OCI-M1 (cell line): ENCODE measurements at regions not wholly inside any gene's neighbourhood (a gene's known extent, or its start where the extent isn't known, plus 50 kb on each side); places are given as distances from the start of the nearest gene placed in this dataset.

ENCODE experiments used
- DNase-seq: peaks from one replicate; lab custom pipeline; 2025; lab: John Stamatoyannopoulos, UW

- no peak for DNase-seq
Measured at GRCh38 chr2:236875906-236876505, 209.7 kb upstream of the COPS8 start.

- no peak for DNase-seq
Measured at GRCh38 chr2:236876642-236877041, 209.0 kb upstream of the COPS8 start.

- no peak for DNase-seq
Measured at GRCh38 chr2:236877972-236878371, 207.7 kb upstream of the COPS8 start.

GRCh38 chr2:236879416-236879963 is 206.2 kb upstream of the COPS8 start:
- DNase-seq, result no peak

- no peak for DNase-seq
Measured at GRCh38 chr2:236882074-236882473, 203.6 kb upstream of the COPS8 start.

- no peak for DNase-seq
Measured at GRCh38 chr2:236882930-236883329, 202.8 kb upstream of the COPS8 start.

- no peak for DNase-seq
Measured at GRCh38 chr2:236883819-236884218, 201.9 kb upstream of the COPS8 start.

- DNase-seq, result no peak
Measured at GRCh38 chr2:236884569-236885175, 201.0 kb upstream of the COPS8 start.

- DNase-seq, result no peak
Measured at GRCh38 chr2:236886456-236886855, 199.2 kb upstream of the COPS8 start.

GRCh38 chr2:236887531-236887930 is 198.2 kb upstream of the COPS8 start:
- DNase-seq, result no peak

- no peak for DNase-seq
Measured at GRCh38 chr2:236887953-236888793, 197.5 kb upstream of the COPS8 start.

- no peak for DNase-seq
Measured at GRCh38 chr2:236888794-236889780, 196.6 kb upstream of the COPS8 start.

GRCh38 chr2:236889791-236890704 is 195.6 kb upstream of the COPS8 start:
- no peak for DNase-seq

- DNase-seq, result no peak
Measured at GRCh38 chr2:236892721-236893120, 193.0 kb upstream of the COPS8 start.

- DNase-seq, result no peak
Measured at GRCh38 chr2:236894791-236895190, 190.9 kb upstream of the COPS8 start.

- DNase-seq, result no peak
Measured at GRCh38 chr2:236895497-236895896, 190.2 kb upstream of the COPS8 start.

- no peak for DNase-seq
Measured at GRCh38 chr2:236896688-236897087, 189.0 kb upstream of the COPS8 start.

GRCh38 chr2:236899146-236899545 is 186.5 kb upstream of the COPS8 start:
- DNase-seq, result no peak

GRCh38 chr2:236899950-236900640 is 185.6 kb upstream of the COPS8 start:
- no peak for DNase-seq

- DNase-seq, result no peak
Measured at GRCh38 chr2:236901956-236902355, 183.7 kb upstream of the COPS8 start.
